ENCODE measurements at regions not wholly inside any gene's neighbourhood (a gene's known extent, or its start where the extent isn't known, plus 50 kb on each side); places are given as distances from the start of the nearest gene placed in this dataset.

GRCh38 chr13:104798486-104798885 lies 1732.3 kb upstream of the SLC10A2 start:
- no peaks in the 10 kb centered on the region for H3K9me3 ChIP-seq (ENCODE audit: control insufficient read depth in 1 of 2, insufficient read depth in 1 of 2, low read depth in 1 of 2, low read length in 2 of 2)
- no peaks in the 10 kb centered on the region for H4K20me1 ChIP-seq (ENCODE audit: insufficient read depth)
- ATAC-seq (no peak), DNase-seq (ENCODE audit: low read depth, low spot score) (no peak)
- no peaks in the 10 kb centered on the region for H3K79me2 ChIP-seq (ENCODE audit: insufficient read depth, low read length)
- RAD21 ChIA-PET (ENCODE audit: low non-redundant PET in 1 of 2, low total read pairs in 2 of 2, uncharacterized antibody in 2 of 2, unreplicated experiment in 2 of 2): no interaction called here
- H3K36me3 ChIP-seq (ENCODE audit: control insufficient read depth in 1 of 2, insufficient read depth in 2 of 2, low read length in 2 of 2): no peaks in the 10 kb centered on the region
- H3K9me2 ChIP-seq (ENCODE audit: insufficient read depth): no peaks in the 10 kb centered on the region
- BruUV-seq (replicated peaks): no TSS peak
- H3K4me3 ChIP-seq (replicated peaks in 1 of 2; ENCODE audit: low read depth in 1 of 2, low read length in 2 of 2): no peak overlapping the region
- no peak overlapping the region for H2AFZ ChIP-seq (ENCODE audit: low read depth, low read length, poor library complexity, severe bottlenecking)
- POLR2A ChIA-PET: no interaction called here
- no peaks in the 10 kb centered on the region for H3K27me3 ChIP-seq (ENCODE audit: insufficient read depth, low read length)
- H3K4me1 ChIP-seq (ENCODE audit: control insufficient read depth in 1 of 2, insufficient read depth in 2 of 2, low read length in 2 of 2): no peaks in the 10 kb centered on the region
- no peak overlapping the region for H3K27ac ChIP-seq (ENCODE audit: low read depth, low read length)
- H3K9ac ChIP-seq (ENCODE audit: low read length): no peak overlapping the region
- intact Hi-C loops (cut with micrococcal nuclease): no loop called here
- no peak overlapping the region for H3K4me2 ChIP-seq (ENCODE audit: low read length)
- CTCF ChIA-PET: no interaction called here
- TF ChIP-seq SIN3A (IDR thresholded peaks at IDR 0.05; ENCODE audit: low read depth) (no peak), POLR2A (IDR thresholded peaks at IDR 0.05; ENCODE audit: borderline replicate concordance, extremely low read depth, insufficient read depth, insufficient read length) (no peak), CTCF (IDR thresholded peaks at IDR 0.05 in 2 of 3, conservative IDR thresholded peaks at IDR 0.05 in 1 of 3; ENCODE audit: borderline replicate concordance in 1 of 3, insufficient read depth in 1 of 3, low read depth in 2 of 3, low read length in 2 of 3) (no peak), RAD21 (IDR thresholded peaks at IDR 0.05; ENCODE audit: low read depth) (no peak), CBX3 (IDR thresholded peaks at IDR 0.05; ENCODE audit: low read depth) (no peak), EZH2phosphoT487 (IDR thresholded peaks at IDR 0.05; ENCODE audit: borderline replicate concordance) (no peak), ATF3 (IDR thresholded peaks at IDR 0.05) (no peak), SRF (IDR thresholded peaks at IDR 0.05; ENCODE audit: low read depth) (no peak), REST (IDR thresholded peaks at IDR 0.05; ENCODE audit: low read depth) (no peak), ZNF274 (IDR thresholded peaks at IDR 0.05; ENCODE audit: low read depth, low read length) (no peak), EZH2 (IDR thresholded peaks at IDR 0.05) (no peak), MAX (IDR thresholded peaks at IDR 0.05) (no peak), JUND (IDR thresholded peaks at IDR 0.05) (no peak), CEBPB (IDR thresholded peaks at IDR 0.05; ENCODE audit: low read depth) (no peak), SP1 (IDR thresholded peaks at IDR 0.05; ENCODE audit: low read depth) (no peak), FOSL1 (IDR thresholded peaks at IDR 0.05; ENCODE audit: low read depth) (no peak), POLR2AphosphoS5 (IDR thresholded peaks at IDR 0.05; ENCODE audit: low read depth, low read length) (no peak), EGR1 (IDR thresholded peaks at IDR 0.05; ENCODE audit: low read depth) (no peak)

Data from HCT116 (cell line).